ENCODE measurements at regions not wholly inside any gene's neighbourhood (a gene's known extent, or its start where the extent isn't known, plus 50 kb on each side); places are given as distances from the start of the nearest gene placed in this dataset.

GRCh38 chr4:170623899-170624298 is 534.1 kb upstream of the AADAT start:
- Mint-ChIP-seq H3K9me3 (peaks cover under 1% of the 10 kb centered on the region), H3K36me3 (ENCODE audit: low read depth) (no peaks in the 10 kb centered on the region), H3K4me1 (ENCODE audit: low read depth) (no peaks in the 10 kb centered on the region), H3K27me3 (ENCODE audit: low read depth) (no peaks in the 10 kb centered on the region), H3K27ac (no peak overlapping the region), H3K4me3 (no peak overlapping the region)
- CTCF ChIA-PET = no interaction called here
- intact Hi-C loops (cut with micrococcal nuclease) = no loop called here
- DNase-seq = no peak

GRCh38 chr4:170610434-170610833 is 520.7 kb upstream of the AADAT start:
- no peak for DNase-seq
- no peaks in the 10 kb centered on the region for H3K27me3 Mint-ChIP-seq (ENCODE audit: low read depth)
- H3K9me3 Mint-ChIP-seq = peaks cover 7% of the 10 kb centered on the region
- no peaks in the 10 kb centered on the region for H3K36me3 Mint-ChIP-seq (ENCODE audit: low read depth)
- no peak overlapping the region for H3K27ac Mint-ChIP-seq
- H3K4me3 Mint-ChIP-seq = no peak overlapping the region
- intact Hi-C loops (cut with micrococcal nuclease) = no loop called here
- no peaks in the 10 kb centered on the region for H3K4me1 Mint-ChIP-seq (ENCODE audit: low read depth)
- CTCF ChIA-PET = no interaction called here

- Mint-ChIP-seq H3K27ac (no peak overlapping the region), H3K4me1 (ENCODE audit: low read depth) (no peaks in the 10 kb centered on the region), H3K4me3 (no peak overlapping the region), H3K27me3 (ENCODE audit: low read depth) (no peaks in the 10 kb centered on the region), H3K9me3 (no peaks in the 10 kb centered on the region), H3K36me3 (ENCODE audit: low read depth) (no peaks in the 10 kb centered on the region)
- DNase-seq = no peak
- intact Hi-C loops (cut with micrococcal nuclease) = no loop called here
- CTCF ChIA-PET = no interaction called here
Observed at GRCh38 chr4:170599894-170600293, 510.1 kb upstream of the AADAT start.

- Mint-ChIP-seq H3K27me3 (ENCODE audit: low read depth) (no peaks in the 10 kb centered on the region), H3K4me3 (no peak overlapping the region), H3K27ac (no peak overlapping the region), H3K4me1 (ENCODE audit: low read depth) (no peaks in the 10 kb centered on the region), H3K9me3 (peaks cover 3% of the 10 kb centered on the region), H3K36me3 (ENCODE audit: low read depth) (no peaks in the 10 kb centered on the region)
- intact Hi-C loops (cut with micrococcal nuclease) = no loop called here
- CTCF ChIA-PET = no interaction called here
- DNase-seq = no peak
Observed at GRCh38 chr4:170591076-170591475, 501.3 kb upstream of the AADAT start.

GRCh38 chr4:170589597-170590191 is 499.9 kb upstream of the AADAT start:
- CTCF ChIA-PET = interaction anchor here (0.8 kb wide), 1 partner anchor 92 kb away, joined by 3 read pairs; no protein-coding TSS in a partner anchor
- H3K27ac Mint-ChIP-seq = no peak overlapping the region

GRCh38 chr4:170581969-170582368 is 492.2 kb upstream of the AADAT start:
- intact Hi-C loops (cut with micrococcal nuclease) = no loop called here
- Mint-ChIP-seq H3K9me3 (peaks cover 3% of the 10 kb centered on the region), H3K36me3 (ENCODE audit: low read depth) (no peaks in the 10 kb centered on the region), H3K4me1 (ENCODE audit: low read depth) (no peaks in the 10 kb centered on the region), H3K27ac (no peak overlapping the region), H3K4me3 (no peak overlapping the region), H3K27me3 (ENCODE audit: low read depth) (no peaks in the 10 kb centered on the region)
- DNase-seq = no peak
- CTCF ChIA-PET = no interaction called here

More at GRCh38 chr4:170589597-170590191, 499.9 kb upstream of the AADAT start:
- Mint-ChIP-seq H3K4me3 (no peak overlapping the region), H3K4me1 (ENCODE audit: low read depth) (no peaks in the 10 kb centered on the region), H3K9me3 (peaks cover 3% of the 10 kb centered on the region), H3K36me3 (ENCODE audit: low read depth) (no peaks in the 10 kb centered on the region), H3K27me3 (ENCODE audit: low read depth) (no peaks in the 10 kb centered on the region)
- intact Hi-C loops (cut with micrococcal nuclease) = no loop called here
- no peak for DNase-seq

GRCh38 chr4:170581322-170581721 is 491.6 kb upstream of the AADAT start:
- intact Hi-C loops (cut with micrococcal nuclease) = no loop called here
- no peaks in the 10 kb centered on the region for H3K4me1 Mint-ChIP-seq (ENCODE audit: low read depth)
- CTCF ChIA-PET = no interaction called here
- H3K4me3 Mint-ChIP-seq = no peak overlapping the region
- no peaks in the 10 kb centered on the region for H3K36me3 Mint-ChIP-seq (ENCODE audit: low read depth)
- no peak overlapping the region for H3K27ac Mint-ChIP-seq
- H3K27me3 Mint-ChIP-seq (ENCODE audit: low read depth) = no peaks in the 10 kb centered on the region
- peaks cover 3% of the 10 kb centered on the region for H3K9me3 Mint-ChIP-seq
- DNase-seq = no peak

GRCh38 chr4:170580651-170581050 is 490.9 kb upstream of the AADAT start:
- no peaks in the 10 kb centered on the region for H3K4me1 Mint-ChIP-seq (ENCODE audit: low read depth)
- H3K4me3 Mint-ChIP-seq = no peak overlapping the region
- intact Hi-C loops (cut with micrococcal nuclease) = no loop called here
- H3K9me3 Mint-ChIP-seq = peaks cover 3% of the 10 kb centered on the region
- H3K27me3 Mint-ChIP-seq (ENCODE audit: low read depth) = no peaks in the 10 kb centered on the region
- H3K36me3 Mint-ChIP-seq (ENCODE audit: low read depth) = no peaks in the 10 kb centered on the region
- CTCF ChIA-PET = no interaction called here
- DNase-seq = no peak
- no peak overlapping the region for H3K27ac Mint-ChIP-seq

- Mint-ChIP-seq H3K27me3 (ENCODE audit: low read depth) (no peaks in the 10 kb centered on the region), H3K4me1 (ENCODE audit: low read depth) (no peaks in the 10 kb centered on the region)
Observed at GRCh38 chr4:170538821-170539473, 449.2 kb upstream of the AADAT start.

GRCh38 chr4:170529748-170530722 is 440.3 kb upstream of the AADAT start:
- DNase-seq = no peak
- Mint-ChIP-seq H3K9me3 (no peaks in the 10 kb centered on the region), H3K27me3 (ENCODE audit: low read depth) (no peaks in the 10 kb centered on the region), H3K4me3 (no peak overlapping the region), H3K27ac (no peak overlapping the region), H3K4me1 (ENCODE audit: low read depth) (no peaks in the 10 kb centered on the region), H3K36me3 (ENCODE audit: low read depth) (no peaks in the 10 kb centered on the region)
- CTCF ChIA-PET = no interaction called here
- intact Hi-C loops (cut with micrococcal nuclease) = no loop called here

More at GRCh38 chr4:170538821-170539473, 449.2 kb upstream of the AADAT start:
- no peaks in the 10 kb centered on the region for H3K36me3 Mint-ChIP-seq (ENCODE audit: low read depth)
- no peak overlapping the region for H3K27ac Mint-ChIP-seq
- no peak for DNase-seq
- intact Hi-C loops (cut with micrococcal nuclease) = no loop called here
- no peak overlapping the region for H3K4me3 Mint-ChIP-seq
- CTCF ChIA-PET = no interaction called here
- H3K9me3 Mint-ChIP-seq = peaks cover 5% of the 10 kb centered on the region

- Mint-ChIP-seq H3K27ac (no peak overlapping the region), H3K4me1 (ENCODE audit: low read depth) (no peaks in the 10 kb centered on the region), H3K27me3 (ENCODE audit: low read depth) (no peaks in the 10 kb centered on the region), H3K36me3 (ENCODE audit: low read depth) (no peaks in the 10 kb centered on the region), H3K9me3 (no peaks in the 10 kb centered on the region), H3K4me3 (no peak overlapping the region)
- CTCF ChIA-PET = no interaction called here
- intact Hi-C loops (cut with micrococcal nuclease) = no loop called here
- no peak for DNase-seq
Observed at GRCh38 chr4:170526471-170526870, 436.7 kb upstream of the AADAT start.

GRCh38 chr4:170522427-170522970 is 432.7 kb upstream of the AADAT start:
- Mint-ChIP-seq H3K36me3 (ENCODE audit: low read depth) (no peaks in the 10 kb centered on the region), H3K27ac (no peak overlapping the region), H3K27me3 (ENCODE audit: low read depth) (no peaks in the 10 kb centered on the region), H3K4me1 (ENCODE audit: low read depth) (no peaks in the 10 kb centered on the region), H3K9me3 (peaks cover 2% of the 10 kb centered on the region), H3K4me3 (no peak overlapping the region)
- CTCF ChIA-PET = no interaction called here
- intact Hi-C loops (cut with micrococcal nuclease) = no loop called here
- no peak for DNase-seq
